ENCODE measurements at regions not wholly inside any gene's neighbourhood (a gene's known extent, or its start where the extent isn't known, plus 50 kb on each side); places are given as distances from the start of the nearest gene placed in this dataset.

- TF ChIP-seq GATA2 (IDR thresholded peaks at IDR 0.05; ENCODE audit: low read depth, low read length) = no peak
- no peak for TF ChIP-seq GATA3 (IDR thresholded peaks at IDR 0.05; ENCODE audit: low read depth, low read length)
Measured at GRCh38 chr16:87007907-87008306, 309.3 kb downstream of the C16orf95 start.
